ENCODE measurements at regions not wholly inside any gene's neighbourhood (a gene's known extent, or its start where the extent isn't known, plus 50 kb on each side); places are given as distances from the start of the nearest gene placed in this dataset.

DNA sequence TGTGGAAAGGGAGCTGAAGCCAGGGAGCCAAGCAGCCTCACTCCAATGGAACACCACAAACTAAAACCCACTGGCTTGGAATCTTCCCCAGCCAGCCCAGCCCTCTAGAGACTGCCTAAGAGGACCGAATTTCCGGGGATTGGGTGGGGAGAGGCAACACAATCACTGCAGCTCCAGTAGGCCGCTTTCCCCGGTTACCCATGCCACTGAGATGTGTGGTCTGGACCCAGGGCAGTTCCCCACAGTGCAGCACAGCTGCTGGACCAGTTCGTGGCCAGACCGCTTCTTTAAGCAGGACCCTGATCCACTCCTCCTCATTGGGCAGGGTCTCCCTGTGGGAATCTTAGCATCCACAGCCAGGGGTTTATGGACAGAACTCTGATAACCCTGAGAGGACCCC is 91.9 kb upstream of the PAGE3 start:
- TF ChIP-seq, protein P1, sequence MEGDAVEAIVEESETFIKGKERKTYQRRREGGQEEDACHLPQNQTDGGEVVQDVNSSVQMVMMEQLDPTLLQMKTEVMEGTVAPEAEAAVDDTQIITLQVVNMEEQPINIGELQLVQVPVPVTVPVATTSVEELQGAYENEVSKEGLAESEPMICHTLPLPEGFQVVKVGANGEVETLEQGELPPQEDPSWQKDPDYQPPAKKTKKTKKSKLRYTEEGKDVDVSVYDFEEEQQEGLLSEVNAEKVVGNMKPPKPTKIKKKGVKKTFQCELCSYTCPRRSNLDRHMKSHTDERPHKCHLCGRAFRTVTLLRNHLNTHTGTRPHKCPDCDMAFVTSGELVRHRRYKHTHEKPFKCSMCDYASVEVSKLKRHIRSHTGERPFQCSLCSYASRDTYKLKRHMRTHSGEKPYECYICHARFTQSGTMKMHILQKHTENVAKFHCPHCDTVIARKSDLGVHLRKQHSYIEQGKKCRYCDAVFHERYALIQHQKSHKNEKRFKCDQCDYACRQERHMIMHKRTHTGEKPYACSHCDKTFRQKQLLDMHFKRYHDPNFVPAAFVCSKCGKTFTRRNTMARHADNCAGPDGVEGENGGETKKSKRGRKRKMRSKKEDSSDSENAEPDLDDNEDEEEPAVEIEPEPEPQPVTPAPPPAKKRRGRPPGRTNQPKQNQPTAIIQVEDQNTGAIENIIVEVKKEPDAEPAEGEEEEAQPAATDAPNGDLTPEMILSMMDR (IDR thresholded peaks at IDR 0.05): no peak
- TF ChIP-seq POLR2A (IDR thresholded peaks at IDR 0.05) (no peak), POLR2AphosphoS5 (IDR thresholded peaks at IDR 0.05) (no peak)
